HT1080 (cell line): ENCODE measurements at regions not wholly inside any gene's neighbourhood (a gene's known extent, or its start where the extent isn't known, plus 50 kb on each side); places are given as distances from the start of the nearest gene placed in this dataset.

ENCODE experiments used
- DNase-seq: peaks from one replicate; pipeline ENCODE4 v3.0.0-alpha.2; 2015; ENCODE audit warnings: low read depth

- peak; percentile 78 for DNase-seq
These were observed 68.6 kb downstream of the SMIM21 start for GRCh38 chr18:75358928-75359327.

- no peak for DNase-seq
These were observed 74.1 kb downstream of the SMIM21 start for GRCh38 chr18:75353357-75353756.

GRCh38 chr18:75351409-75351808, 76.1 kb downstream of the SMIM21 start:
- no peak for DNase-seq

GRCh38 chr18:75350857-75351256, 76.6 kb downstream of the SMIM21 start:
- no peak for DNase-seq

- no peak for DNase-seq
These were observed 77.0 kb downstream of the SMIM21 start for GRCh38 chr18:75350512-75350839.

- DNase-seq = no peak
These were observed 77.6 kb downstream of the SMIM21 start for GRCh38 chr18:75349668-75350511.

GRCh38 chr18:75346671-75347070, 80.8 kb downstream of the SMIM21 start:
- peak; percentile 31 for DNase-seq

- DNase-seq = no peak
These were observed 82.9 kb downstream of the SMIM21 start for GRCh38 chr18:75344615-75345014.

GRCh38 chr18:75344161-75344560, 83.3 kb downstream of the SMIM21 start:
- DNase-seq = no peak

GRCh38 chr18:75343389-75343788, 84.1 kb downstream of the SMIM21 start:
- no peak for DNase-seq

GRCh38 chr18:75341897-75342296, 85.6 kb downstream of the SMIM21 start:
- no peak for DNase-seq

GRCh38 chr18:75341267-75341666, 86.2 kb downstream of the SMIM21 start:
- DNase-seq = no peak

- no peak for DNase-seq
These were observed 87.4 kb downstream of the SMIM21 start for GRCh38 chr18:75339936-75340605.
